ENCODE measurements at regions not wholly inside any gene's neighbourhood (a gene's known extent, or its start where the extent isn't known, plus 50 kb on each side); places are given as distances from the start of the nearest gene placed in this dataset.
"Not testable (repeated sequence)": the region's sequence is repeated elsewhere in the genome, so short reads cannot be mapped to it uniquely, and the experiment has no call there.

GRCh38 chr13:31607531-31607930 is 131.8 kb upstream of the RXFP2 start:
- not testable (repeated sequence) for DNase-seq (ENCODE audit: low read depth)

GRCh38 chr13:31608780-31609179 is 130.5 kb upstream of the RXFP2 start:
- not testable (repeated sequence) for DNase-seq (ENCODE audit: low read depth)

GRCh38 chr13:31610270-31610998 is 128.9 kb upstream of the RXFP2 start:
- DNase-seq (ENCODE audit: low read depth): no peak

GRCh38 chr13:31611214-31611613 is 128.1 kb upstream of the RXFP2 start:
- no peak for DNase-seq (ENCODE audit: low read depth)

GRCh38 chr13:31614073-31614472 is 125.3 kb upstream of the RXFP2 start:
- no peak for DNase-seq (ENCODE audit: low read depth)

- DNase-seq (ENCODE audit: low read depth): no peak
These were observed 124.6 kb upstream of the RXFP2 start for GRCh38 chr13:31614704-31615103.

GRCh38 chr13:31625115-31625514 is 114.2 kb upstream of the RXFP2 start:
- no peak for DNase-seq (ENCODE audit: low read depth)

GRCh38 chr13:31627097-31627845 is 112.1 kb upstream of the RXFP2 start:
- no peak for DNase-seq (ENCODE audit: low read depth)

- DNase-seq (ENCODE audit: low read depth): no peak
These were observed 110.1 kb upstream of the RXFP2 start for GRCh38 chr13:31629085-31629780.

GRCh38 chr13:31631071-31631470 is 108.3 kb upstream of the RXFP2 start:
- no peak for DNase-seq (ENCODE audit: low read depth)

GRCh38 chr13:31631746-31632145 is 107.6 kb upstream of the RXFP2 start:
- DNase-seq (ENCODE audit: low read depth): no peak

GRCh38 chr13:31638577-31638976 is 100.7 kb upstream of the RXFP2 start:
- DNase-seq (ENCODE audit: low read depth): no peak

- peak; percentile 8 for DNase-seq (ENCODE audit: low read depth)
These were observed 99.7 kb upstream of the RXFP2 start for GRCh38 chr13:31639443-31640163.

GRCh38 chr13:31649766-31650165 is 89.6 kb upstream of the RXFP2 start:
- DNase-seq (ENCODE audit: low read depth): no peak

GRCh38 chr13:31653730-31654129 is 85.6 kb upstream of the RXFP2 start:
- no peak for DNase-seq (ENCODE audit: low read depth)

- no peak for DNase-seq (ENCODE audit: low read depth)
These were observed 75.3 kb upstream of the RXFP2 start for GRCh38 chr13:31663880-31664585.

- no peak for DNase-seq (ENCODE audit: low read depth)
These were observed 68.3 kb upstream of the RXFP2 start for GRCh38 chr13:31670831-31671617.

- DNase-seq (ENCODE audit: low read depth): no peak
These were observed 65.3 kb upstream of the RXFP2 start for GRCh38 chr13:31674051-31674450.

GRCh38 chr13:31675440-31675953 is 63.8 kb upstream of the RXFP2 start:
- no peak for DNase-seq (ENCODE audit: low read depth)

GRCh38 chr13:31681133-31681532 is 58.2 kb upstream of the RXFP2 start:
- no peak for DNase-seq (ENCODE audit: low read depth)

Data from forelimb muscle (tissue), 1 donor.